AG08395 (cell line): ENCODE measurements at regions not wholly inside any gene's neighbourhood (a gene's known extent, or its start where the extent isn't known, plus 50 kb on each side); places are given as distances from the start of the nearest gene placed in this dataset.
"Not testable (repeated sequence)": the region's sequence is repeated elsewhere in the genome, so short reads cannot be mapped to it uniquely, and the experiment has no call there.

ENCODE experiments used
- DNase-seq: peaks from one replicate; pipeline ENCODE4 v3.0.0; 2012; ENCODE audit warnings: mixed read lengths, low spot score

GRCh38 chr1:182331387-182331786 is 60.2 kb downstream of the GLUL start:
- no peak for DNase-seq

GRCh38 chr1:182330303-182330702 is 61.3 kb downstream of the GLUL start:
- peak; percentile 18 for DNase-seq

GRCh38 chr1:182329471-182329870 is 62.1 kb downstream of the GLUL start:
- no peak for DNase-seq

DNA sequence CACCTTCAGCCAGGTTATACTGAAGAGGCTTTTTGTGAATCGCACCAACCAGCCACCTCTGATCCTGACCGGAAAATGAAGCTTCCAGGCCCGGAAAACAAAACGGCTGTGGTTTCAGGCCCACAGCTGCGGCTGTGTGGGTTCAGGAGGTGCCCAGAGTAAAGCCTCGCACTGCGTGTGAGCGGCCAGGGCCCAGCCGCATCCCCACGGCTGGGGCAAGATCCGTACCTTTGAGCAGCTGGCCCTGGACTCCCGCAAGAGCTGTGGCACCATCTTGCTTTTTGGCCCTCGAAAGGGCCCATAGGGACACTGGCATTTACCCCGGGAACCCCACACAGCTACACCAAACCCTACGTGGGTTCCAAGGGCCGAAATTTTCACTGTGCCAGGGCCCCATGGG is 63.0 kb downstream of the GLUL start:
- DNase-seq = no peak

- DNase-seq = no peak
Observed at GRCh38 chr1:182325339-182325738, 66.3 kb downstream of the GLUL start.

DNA sequence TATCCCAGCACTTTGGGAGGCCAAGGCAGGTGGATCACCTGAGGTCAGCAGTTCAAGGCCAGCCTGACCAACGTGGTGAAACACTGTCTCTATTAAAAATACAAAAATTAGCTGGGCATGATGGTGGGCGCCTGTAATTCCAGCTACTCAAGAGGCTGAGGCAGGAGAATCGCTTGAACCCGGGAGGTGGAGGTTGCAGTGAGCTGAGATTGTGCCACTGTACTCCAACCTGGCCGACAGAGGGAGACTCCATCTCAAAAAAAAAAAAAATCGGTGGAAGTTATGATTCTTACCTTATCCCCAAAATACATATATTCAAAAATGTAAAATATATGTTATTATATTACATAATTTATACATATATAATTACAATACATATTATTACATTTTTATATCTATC is 70.1 kb downstream of the GLUL start:
- not testable (repeated sequence) for DNase-seq

DNA sequence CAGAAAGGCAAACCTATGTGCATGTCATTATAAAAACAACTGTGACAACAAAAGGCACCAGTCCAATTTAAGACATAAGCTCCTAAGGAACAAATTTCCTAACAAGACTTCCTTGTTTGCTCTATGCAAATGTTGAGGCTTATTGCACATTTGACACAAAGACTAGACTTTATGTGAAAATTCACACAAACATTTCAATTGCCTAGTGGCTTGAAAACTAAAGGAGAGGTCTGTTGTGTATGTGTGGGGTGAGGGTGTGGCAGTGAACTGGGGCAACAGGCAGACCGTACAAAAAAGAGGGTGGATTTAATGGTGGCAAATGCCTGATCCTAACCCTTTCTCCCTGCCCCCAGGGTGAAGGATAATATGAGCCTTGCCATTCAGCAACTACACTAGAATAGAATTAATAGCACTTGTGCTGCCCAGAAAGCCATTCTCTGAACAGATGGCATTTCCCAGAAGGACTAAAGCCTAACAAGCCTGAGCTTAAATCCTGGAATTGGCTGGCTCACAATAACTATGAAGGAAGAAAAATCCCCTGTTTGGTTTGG is 73.9 kb downstream of the GLUL start:
- no peak for DNase-seq

GRCh38 chr1:182316454-182316853 is 75.1 kb downstream of the GLUL start:
- DNase-seq = not testable (repeated sequence)

DNA sequence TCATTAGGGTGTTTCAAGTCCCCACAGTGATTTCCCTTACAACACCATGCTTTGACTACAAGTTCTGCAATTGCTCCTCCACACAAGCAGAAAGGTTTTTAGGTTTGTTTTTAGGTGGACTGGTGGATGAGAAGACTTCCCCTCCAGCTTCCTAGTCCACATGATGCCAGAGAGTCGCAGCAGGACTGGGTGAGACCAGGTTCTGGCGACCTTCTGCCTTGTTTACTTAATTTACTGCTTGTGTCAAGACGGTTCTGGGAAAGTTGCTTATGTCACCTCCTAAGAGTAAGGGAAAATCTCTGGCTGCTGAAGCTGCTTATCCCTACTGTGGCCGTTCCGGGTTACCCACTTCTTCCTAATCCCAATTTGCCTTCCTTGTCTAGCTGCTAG is 76.4 kb downstream of the GLUL start:
- DNase-seq = no peak

- no peak for DNase-seq
Observed at GRCh38 chr1:182309631-182310351, 81.8 kb downstream of the GLUL start.

- DNase-seq = no peak
Observed at GRCh38 chr1:182308826-182309225, 82.8 kb downstream of the GLUL start.

DNA sequence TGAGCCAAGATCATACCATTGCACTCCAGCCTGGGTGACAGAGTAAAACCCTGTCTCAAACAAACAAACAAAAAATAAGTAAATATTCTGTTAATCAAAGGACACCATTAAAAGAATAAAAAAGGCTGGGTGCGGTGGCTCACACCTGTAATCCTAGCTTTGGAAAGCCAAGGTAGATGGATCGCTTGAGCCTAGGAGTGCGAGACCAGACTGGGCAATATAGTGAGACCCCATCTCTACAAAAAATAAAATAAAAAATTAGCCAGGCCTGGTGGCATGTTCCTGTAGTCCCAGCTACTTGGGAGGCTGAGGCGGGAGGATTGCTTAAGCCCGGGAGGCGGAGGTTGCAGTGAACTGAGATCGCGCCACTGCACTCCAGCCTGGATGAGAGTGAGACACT is 84.1 kb downstream of the GLUL start:
- not testable (repeated sequence) for DNase-seq

DNA sequence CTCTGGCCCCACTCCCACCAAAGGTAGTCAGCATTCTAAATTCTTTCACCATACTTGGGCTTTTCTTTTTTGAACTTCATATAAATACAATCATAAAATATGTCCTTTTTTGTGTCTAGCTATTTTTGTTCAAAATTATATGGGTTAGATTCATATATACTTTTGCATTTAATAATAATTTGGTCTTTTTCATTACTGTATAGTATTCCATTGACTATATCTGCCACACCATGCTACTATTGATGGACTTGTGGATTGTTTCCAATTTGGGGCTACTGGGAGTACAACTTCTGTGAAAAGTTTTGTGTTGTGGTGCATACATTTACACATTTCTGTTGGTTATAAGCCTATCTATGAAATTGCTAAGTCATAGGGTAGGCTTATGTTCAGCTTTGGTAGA is 85.7 kb downstream of the GLUL start:
- DNase-seq = no peak

DNA sequence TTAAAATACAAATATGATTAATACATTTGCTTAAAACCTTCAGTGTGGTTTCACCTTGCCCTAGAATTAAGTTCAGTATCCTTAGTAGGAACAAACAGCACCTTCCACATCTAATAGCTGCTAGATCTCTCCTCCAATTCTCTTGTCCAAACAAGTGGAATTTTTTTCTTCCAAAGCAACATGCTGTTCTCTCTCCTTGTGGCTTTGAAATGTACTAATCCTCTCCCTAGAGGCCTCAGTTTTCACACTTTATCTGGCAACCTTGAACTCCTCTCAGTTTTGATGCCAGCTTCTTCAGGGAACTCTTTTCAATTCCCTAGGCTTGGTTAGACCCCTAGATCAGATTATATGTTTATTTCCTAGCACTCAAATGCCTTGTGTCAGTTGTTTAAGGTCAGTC is 87.0 kb downstream of the GLUL start:
- no peak for DNase-seq

GRCh38 chr1:182304218-182304617 is 87.4 kb downstream of the GLUL start:
- DNase-seq = no peak

DNA sequence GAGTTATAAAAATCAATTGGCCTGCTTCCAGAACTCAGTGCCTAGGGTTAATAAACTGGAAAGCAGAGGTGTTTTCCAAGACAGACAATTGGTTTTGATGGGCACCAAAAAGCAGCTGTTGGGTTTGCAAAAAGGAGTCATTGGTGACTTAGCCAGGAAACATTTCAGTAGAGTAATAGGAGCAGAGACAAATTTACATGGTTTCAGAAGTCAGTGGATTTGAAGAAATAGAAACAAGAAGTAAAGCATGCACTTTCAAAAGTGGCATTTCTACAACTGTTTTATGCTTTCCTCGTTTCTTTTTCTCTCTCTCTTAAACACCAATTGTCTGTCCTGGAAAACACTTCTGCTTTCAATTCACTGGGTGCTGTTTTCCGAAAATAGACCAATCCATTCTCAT is 87.8 kb downstream of the GLUL start:
- no peak for DNase-seq

DNA sequence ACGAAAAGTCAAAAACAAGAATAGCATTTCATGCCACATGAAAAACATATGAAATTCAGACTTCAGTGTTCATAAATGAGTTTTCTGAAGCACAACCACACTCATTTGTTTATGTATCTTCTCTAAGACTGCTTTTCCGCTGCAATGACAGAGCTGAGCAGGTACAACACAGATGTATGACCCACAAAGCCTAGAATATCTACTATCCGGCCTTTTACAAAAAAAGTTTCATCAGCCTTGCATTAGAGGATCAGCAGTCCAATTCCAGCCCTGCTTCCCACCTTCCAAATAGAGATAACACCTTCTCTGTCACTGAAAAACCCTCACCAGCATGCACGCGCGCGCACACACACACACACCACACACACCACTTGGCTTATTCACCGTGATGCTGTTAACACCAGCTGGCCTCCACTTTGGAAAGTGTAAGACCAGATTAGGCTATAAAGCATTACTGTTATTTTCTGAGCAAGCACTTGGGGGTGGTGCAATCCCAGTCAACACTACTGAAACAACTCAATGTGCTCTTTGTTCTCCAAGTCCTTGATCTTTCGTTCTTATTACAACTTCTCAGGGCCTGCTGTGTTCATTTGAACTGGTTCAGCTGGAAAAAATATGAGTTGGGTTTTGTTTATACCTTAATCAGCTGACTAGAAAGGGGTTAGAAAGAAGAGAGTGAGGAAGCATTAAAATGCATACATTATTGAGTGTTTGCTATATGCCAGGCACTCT is 90.0 kb downstream of the GLUL start:
- DNase-seq = peak; percentile 27

- no peak for DNase-seq
Observed at GRCh38 chr1:182301026-182301436, 90.6 kb downstream of the GLUL start.

GRCh38 chr1:182299728-182300616 is 91.6 kb downstream of the GLUL start:
- no peak for DNase-seq

GRCh38 chr1:182299054-182299727 is 92.4 kb downstream of the GLUL start:
- DNase-seq = not testable (repeated sequence)

DNA sequence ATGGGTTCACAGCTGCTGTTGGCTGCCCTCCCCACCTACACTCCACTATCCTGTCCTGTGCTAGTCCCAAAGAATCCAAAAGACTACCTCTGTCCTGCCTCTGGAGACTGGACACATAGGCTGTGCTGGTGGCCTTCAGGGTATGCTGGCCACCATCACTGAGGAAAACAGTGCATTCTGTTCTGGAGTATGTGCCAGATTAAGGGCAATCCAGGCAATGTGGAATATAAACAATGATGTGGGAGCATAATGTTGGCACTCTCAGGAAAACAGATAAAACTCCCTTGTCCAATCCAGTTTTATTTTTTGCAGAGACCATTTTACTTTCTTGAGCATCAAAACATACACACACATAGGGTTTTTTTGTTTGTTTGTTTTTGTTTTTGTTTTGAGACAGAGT is 94.3 kb downstream of the GLUL start:
- no peak for DNase-seq

GRCh38 chr1:182295697-182296096 is 95.9 kb downstream of the GLUL start:
- DNase-seq = no peak
